H9 (cell line): ENCODE measurements at regions not wholly inside any gene's neighbourhood (a gene's known extent, or its start where the extent isn't known, plus 50 kb on each side); places are given as distances from the start of the nearest gene placed in this dataset.

Experiments used
- DNase-seq: peaks from one replicate; pipeline ENCODE4 v3.0.0-alpha.2; 2017
- H2AFZ ChIP-seq: one replicate; pipeline ENCODE4 v1.6.1; 2013; ENCODE audit warnings: mild to moderate bottlenecking, low read length, control low read depth, moderate library complexity
- H2AK5ac ChIP-seq: 2 replicates; pipeline ENCODE4 v1.6.1; 2013; ENCODE audit warnings: low read length, control low read depth, mixed read lengths; ENCODE audit not compliant: insufficient read length
- H2BK120ac ChIP-seq: one replicate; pipeline ENCODE4 v1.6.1; 2013; ENCODE audit warnings: low read depth, mild to moderate bottlenecking, low read length, control low read depth, inconsistent platforms; ENCODE audit not compliant: poor library complexity, severe bottlenecking
- H2BK12ac ChIP-seq: 2 replicates; pipeline ENCODE4 v1.6.1; 2013; ENCODE audit warnings: low read length, control low read depth, mixed read lengths, low read depth; ENCODE audit not compliant: insufficient read length
- H2BK15ac ChIP-seq: 2 replicates; pipeline ENCODE4 v1.6.1; 2013; ENCODE audit warnings: low read depth, low read length, control low read depth
- H2BK20ac ChIP-seq: one replicate; pipeline ENCODE4 v1.6.1; 2013; ENCODE audit warnings: low read depth, mild to moderate bottlenecking, low read length, control low read depth, inconsistent platforms; ENCODE audit not compliant: poor library complexity, severe bottlenecking
- H2BK5ac ChIP-seq: 2 replicates; pipeline ENCODE4 v1.6.1; 2013; ENCODE audit warnings: low read length, control low read depth, mixed read lengths; ENCODE audit not compliant: insufficient read length
- H3K14ac ChIP-seq: 2 replicates; pipeline ENCODE4 v1.6.1; 2013; ENCODE audit warnings: low read length, control low read depth; ENCODE audit not compliant: insufficient read depth
- H3K18ac ChIP-seq: 2 replicates; pipeline ENCODE4 v1.6.1; 2013; ENCODE audit warnings: low read depth, mild to moderate bottlenecking, mixed read lengths, low read length, control low read depth; ENCODE audit not compliant: insufficient read length
- H3K23ac ChIP-seq: 2 replicates; pipeline ENCODE4 v1.6.1; 2013; ENCODE audit warnings: low read length, control low read depth, mixed read lengths, low read depth; ENCODE audit not compliant: insufficient read length
- H3K23me2 ChIP-seq: 2 replicates; pipeline ENCODE4 v1.6.1; 2013; ENCODE audit warnings: low read depth, mild to moderate bottlenecking, mixed read lengths, low read length, control low read depth; ENCODE audit not compliant: insufficient read length, poor library complexity, severe bottlenecking
- H3K27ac ChIP-seq: 2 replicates; pipeline ENCODE4 v1.5.1; 2013; ENCODE audit warnings: low read length, control low read depth, mixed read lengths, low read depth; ENCODE audit not compliant: insufficient read length
- H3K27me3 ChIP-seq: 2 replicates; pipeline ENCODE4 v1.6.1; 2013; ENCODE audit warnings: low read length, control low read depth, inconsistent platforms; ENCODE audit not compliant: insufficient read depth
- H3K4ac ChIP-seq: 2 replicates; pipeline ENCODE4 v1.6.1; 2013; ENCODE audit warnings: low read depth, mild to moderate bottlenecking, control low read depth, inconsistent platforms, low read length, moderate library complexity
- H3K4me1 ChIP-seq: 2 replicates; pipeline ENCODE4 v1.6.1; 2013; ENCODE audit warnings: low read length, control low read depth, inconsistent platforms; ENCODE audit not compliant: insufficient read depth
- H3K4me2 ChIP-seq: 2 replicates; pipeline ENCODE4 v1.6.1; 2013; ENCODE audit warnings: low read length, control low read depth, mixed read lengths; ENCODE audit not compliant: insufficient read length, insufficient read depth
- H3K56ac ChIP-seq: 2 replicates; pipeline ENCODE4 v1.6.1; 2013; ENCODE audit warnings: low read depth, mild to moderate bottlenecking, mixed read lengths, low read length, control low read depth; ENCODE audit not compliant: insufficient read length
- H3K79me1 ChIP-seq: 2 replicates; pipeline ENCODE4 v1.6.1; 2013; ENCODE audit warnings: low read depth, mild to moderate bottlenecking, moderate library complexity, low read length, control low read depth, inconsistent platforms; ENCODE audit not compliant: insufficient read depth, poor library complexity, severe bottlenecking
- H3K79me2 ChIP-seq: 2 replicates; pipeline ENCODE4 v1.6.1; 2013; ENCODE audit warnings: low read length, control low read depth, inconsistent platforms; ENCODE audit not compliant: insufficient read depth
- H3K9ac ChIP-seq: 2 replicates; pipeline ENCODE4 v1.6.1; 2013; ENCODE audit warnings: low read length, control low read depth, mixed read lengths; ENCODE audit not compliant: insufficient read length; ENCODE audit errors: extremely low read depth
- H3K9me3 ChIP-seq: one replicate; pipeline ENCODE4 v1.6.1; 2013; ENCODE audit warnings: low read depth, low read length, inconsistent platforms; ENCODE audit not compliant: control insufficient read depth
- H3T11ph ChIP-seq: one replicate; pipeline ENCODE4 v1.6.1; 2013; ENCODE audit warnings: mild to moderate bottlenecking, low read length, control low read depth, inconsistent platforms
- H4K20me1 ChIP-seq: one replicate; pipeline ENCODE4 v1.6.1; 2013; ENCODE audit not compliant: control insufficient read depth, insufficient read length, insufficient read depth
- H4K5ac ChIP-seq: 2 replicates; pipeline ENCODE4 v1.6.1; 2013; ENCODE audit warnings: low read depth, mild to moderate bottlenecking, mixed read lengths, low read length, control low read depth; ENCODE audit not compliant: insufficient read length
- H4K8ac ChIP-seq: replicated peaks from 2 replicates; pipeline ENCODE4 v1.6.1; 2013; ENCODE audit warnings: low read length, control low read depth, mixed read lengths, low read depth; ENCODE audit not compliant: insufficient read length
- H4K91ac ChIP-seq: 2 replicates; pipeline ENCODE4 v1.6.1; 2013; ENCODE audit warnings: low read depth, mild to moderate bottlenecking, moderate library complexity, mixed read lengths, low read length, control low read depth; ENCODE audit not compliant: insufficient read length
- H3K27ac Mint-ChIP-seq, 3 experiments: 2 replicates in 2 of 3; 3 replicates in 1 of 3; pipeline ENCODE4 v1.8.0; 2020 to 2021; ENCODE audit warnings: mixed read lengths in 3 of 3, mild to moderate bottlenecking in 1 of 3, moderate library complexity in 1 of 3
- H3K27me3 Mint-ChIP-seq: 2 replicates; pipeline ENCODE4 v1.8.0; 2021; ENCODE audit warnings: low read depth, mild to moderate bottlenecking, moderate library complexity, mixed read lengths
- H3K36me3 Mint-ChIP-seq, 3 experiments: 2 replicates in 2 of 3; 3 replicates in 1 of 3; pipeline ENCODE4 v1.8.0; 2020 to 2021; ENCODE audit warnings: low read depth in 3 of 3, mixed read lengths in 3 of 3; ENCODE audit not compliant: insufficient read depth in 1 of 3
- H3K4me1 Mint-ChIP-seq, 2 experiments: 2 replicates each; pipeline ENCODE4 v1.8.0; 2020; ENCODE audit warnings: mixed read lengths in 2 of 2
- H3K4me3 Mint-ChIP-seq, 2 experiments: 2 replicates in 1 of 2; 3 replicates in 1 of 2; pipeline ENCODE4 v1.8.0; 2020 to 2021; ENCODE audit warnings: mild to moderate bottlenecking in 2 of 2, mixed read lengths in 2 of 2, moderate library complexity in 1 of 2
- H3K9me3 Mint-ChIP-seq, 2 experiments: 2 replicates in 1 of 2; 3 replicates in 1 of 2; pipeline ENCODE4 v1.8.0; 2020; ENCODE audit warnings: mild to moderate bottlenecking in 2 of 2, mixed read lengths in 2 of 2, moderate library complexity in 1 of 2
- CTCF ChIP-seq: fragments of 200-600 bp; sonication (generic); conservative IDR thresholded peaks from 3 replicates; pipeline ENCODE4 v1.8.0; 2021; ENCODE audit warnings: antibody characterized with exemption, mild to moderate bottlenecking
- WGBS: extraction: QIAGEN DNeasy Blood & Tissue Kit; methylation state at CpG from one replicate; pipeline ENCODE4 v1.1.7; 2013; ENCODE audit warnings: missing lambda C conversion rate, low lambda C conversion rate, mixed read lengths; ENCODE audit not compliant: insufficient read length; ENCODE audit errors: extremely low coverage; 5-methylcytosine and 5-hydroxymethylcytosine counted together

DNA sequence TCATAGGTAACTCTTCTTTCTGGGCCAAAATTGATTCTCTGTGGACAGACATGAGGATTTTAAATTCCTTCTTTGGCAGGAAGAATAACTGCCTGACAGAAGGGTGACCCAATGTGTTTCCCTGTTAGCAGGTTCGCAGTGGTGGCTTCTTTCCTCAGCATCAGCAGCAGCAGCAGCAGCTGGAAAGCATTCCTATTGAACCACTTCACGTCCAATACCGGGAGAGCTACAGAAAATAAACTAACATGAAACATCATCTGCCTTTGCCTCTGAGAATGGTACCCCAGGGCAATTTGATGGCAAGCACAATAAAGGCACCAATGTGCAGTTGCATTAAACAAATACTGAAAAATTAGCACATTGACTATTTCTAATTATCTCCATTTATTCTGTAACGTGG is 214.5 kb downstream of the TMEM167A start:
- no peak overlapping the region for H2BK5ac ChIP-seq
- H3K36me3 Mint-ChIP-seq = no peaks in the 10 kb centered on the region
- no peaks in the 10 kb centered on the region; the same call in 1 of the 2 replicates for H3K4me1 ChIP-seq
- no peaks in the 10 kb centered on the region for H3K9me3 Mint-ChIP-seq
- H3K27me3 ChIP-seq = no peaks in the 10 kb centered on the region
- no peaks in the 10 kb centered on the region for H3K79me2 ChIP-seq
- no peak overlapping the region for H3K27ac ChIP-seq
- H4K20me1 ChIP-seq = no peaks in the 10 kb centered on the region
- no peak overlapping the region for H2BK120ac ChIP-seq
- no peaks in the 10 kb centered on the region for H3K9me3 ChIP-seq
- H4K5ac ChIP-seq = no peak overlapping the region
- no peak for DNase-seq
- no peak overlapping the region for H3K4me3 Mint-ChIP-seq
- H3K27me3 Mint-ChIP-seq = no peaks in the 10 kb centered on the region
- TF ChIP-seq CTCF = no peak
- no peak overlapping the region for H3K18ac ChIP-seq
- H3K23me2 ChIP-seq = no peaks in the 10 kb centered on the region
- no peak overlapping the region for H2AK5ac ChIP-seq
- no peak overlapping the region for H3K27ac Mint-ChIP-seq
- H2BK15ac ChIP-seq = no peak overlapping the region
- no peak overlapping the region for H4K91ac ChIP-seq
- no peak overlapping the region for H3K56ac ChIP-seq
- H2AFZ ChIP-seq = no peak overlapping the region
- no peak overlapping the region for H4K8ac ChIP-seq
- H2BK20ac ChIP-seq = peak overlapping the region; percentile 49
- H3K4ac ChIP-seq = no peak overlapping the region
- no peak overlapping the region for H3T11ph ChIP-seq
- H3K9ac ChIP-seq = no peak overlapping the region
- no peak overlapping the region for H3K23ac ChIP-seq
- H3K79me1 ChIP-seq = no peaks in the 10 kb centered on the region
- no peak overlapping the region for H3K4me2 ChIP-seq
- WGBS = no CpG with 5 or more reads among the region's 4 CpGs
- H3K14ac ChIP-seq = no peak overlapping the region
- peak overlapping the region; percentile 66 for H2BK12ac ChIP-seq
- H3K4me1 Mint-ChIP-seq = peaks cover 36 to 41% of the 10 kb centered on the region in 2 experiments
